ENCODE measurements at regions not wholly inside any gene's neighbourhood (a gene's known extent, or its start where the extent isn't known, plus 50 kb on each side); places are given as distances from the start of the nearest gene placed in this dataset.

DNA sequence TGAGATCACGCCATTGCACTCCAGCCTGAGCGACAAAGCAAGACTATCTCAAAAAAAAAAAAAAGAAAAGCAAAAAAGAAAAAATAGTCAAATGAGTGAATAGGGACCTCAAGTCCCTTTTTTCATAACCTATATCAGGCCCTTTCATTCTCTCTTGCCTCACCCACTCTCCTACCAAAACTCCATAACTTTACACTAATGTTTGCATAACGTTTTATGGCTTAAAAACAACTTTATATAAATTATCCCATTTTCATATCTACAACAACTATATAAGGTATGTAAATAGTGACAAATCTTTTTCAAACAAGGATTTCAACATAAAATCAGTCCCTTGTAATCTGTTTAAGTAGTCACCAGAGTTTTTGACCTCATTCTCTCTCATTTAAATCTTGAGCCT is 56.9 kb upstream of the PIP5K1B start:
- no peaks in the 10 kb centered on the region for H3K4me1 ChIP-seq
- H3K27me3 ChIP-seq: no peaks in the 10 kb centered on the region
- no peak overlapping the region for H3K4me3 ChIP-seq
- intact Hi-C loops (cut with DNase I; ENCODE audit: low total_unique reads): no loop called here
- no peak for DNase-seq
- 82 to 90% (median 85%) methylated on average over 3 of the region's 3 CpGs for WGBS, 5 donors
- no peaks in the 10 kb centered on the region for H3K9me3 ChIP-seq
- TF ChIP-seq EP300 (IDR thresholded peaks at IDR 0.05): no peak
- no peak for TF ChIP-seq POLR2AphosphoS5 (IDR thresholded peaks at IDR 0.05)
- TF ChIP-seq, protein P1, sequence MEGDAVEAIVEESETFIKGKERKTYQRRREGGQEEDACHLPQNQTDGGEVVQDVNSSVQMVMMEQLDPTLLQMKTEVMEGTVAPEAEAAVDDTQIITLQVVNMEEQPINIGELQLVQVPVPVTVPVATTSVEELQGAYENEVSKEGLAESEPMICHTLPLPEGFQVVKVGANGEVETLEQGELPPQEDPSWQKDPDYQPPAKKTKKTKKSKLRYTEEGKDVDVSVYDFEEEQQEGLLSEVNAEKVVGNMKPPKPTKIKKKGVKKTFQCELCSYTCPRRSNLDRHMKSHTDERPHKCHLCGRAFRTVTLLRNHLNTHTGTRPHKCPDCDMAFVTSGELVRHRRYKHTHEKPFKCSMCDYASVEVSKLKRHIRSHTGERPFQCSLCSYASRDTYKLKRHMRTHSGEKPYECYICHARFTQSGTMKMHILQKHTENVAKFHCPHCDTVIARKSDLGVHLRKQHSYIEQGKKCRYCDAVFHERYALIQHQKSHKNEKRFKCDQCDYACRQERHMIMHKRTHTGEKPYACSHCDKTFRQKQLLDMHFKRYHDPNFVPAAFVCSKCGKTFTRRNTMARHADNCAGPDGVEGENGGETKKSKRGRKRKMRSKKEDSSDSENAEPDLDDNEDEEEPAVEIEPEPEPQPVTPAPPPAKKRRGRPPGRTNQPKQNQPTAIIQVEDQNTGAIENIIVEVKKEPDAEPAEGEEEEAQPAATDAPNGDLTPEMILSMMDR (IDR thresholded peaks at IDR 0.05): no peak
- no peak for TF ChIP-seq POLR2A (IDR thresholded peaks at IDR 0.05)
- H3K27ac ChIP-seq: no peak overlapping the region
- no peaks in the 10 kb centered on the region for H3K36me3 ChIP-seq

DNA sequence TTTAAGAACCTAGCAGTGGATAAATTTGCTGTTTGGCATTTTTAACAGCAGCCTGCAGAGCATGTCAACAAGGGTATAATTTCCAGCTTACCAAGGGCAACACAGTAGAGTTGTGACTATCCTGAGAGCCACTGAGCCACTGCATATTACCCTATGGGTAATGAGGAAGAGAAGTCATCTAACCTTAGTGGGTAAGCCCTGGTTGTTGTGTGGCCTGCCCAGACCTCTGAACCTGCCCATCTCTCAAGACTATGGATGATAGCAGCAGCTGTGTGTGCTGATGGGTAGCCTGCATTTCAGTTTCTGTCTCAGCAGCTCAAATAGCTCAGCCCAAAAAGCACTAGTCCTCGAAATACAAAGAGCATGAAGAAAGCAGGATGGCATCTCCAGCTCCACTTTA is 56.1 kb upstream of the PIP5K1B start:
- no peaks in the 10 kb centered on the region for H3K4me1 ChIP-seq
- intact Hi-C loops (cut with DNase I; ENCODE audit: low total_unique reads): no loop called here
- H3K27me3 ChIP-seq: no peaks in the 10 kb centered on the region
- no peak overlapping the region for H3K27ac ChIP-seq
- no peak for DNase-seq
- no peaks in the 10 kb centered on the region for H3K9me3 ChIP-seq
- no peak overlapping the region for H3K4me3 ChIP-seq
- H3K36me3 ChIP-seq: no peaks in the 10 kb centered on the region
- no peak for TF ChIP-seq POLR2AphosphoS5 (IDR thresholded peaks at IDR 0.05)
- TF ChIP-seq EP300 (IDR thresholded peaks at IDR 0.05): no peak
- TF ChIP-seq, protein P1 (IDR thresholded peaks at IDR 0.05): no peak
- 71 to 100% (median 79%) methylated on average over 1 of the region's 1 CpG for WGBS, 5 donors

DNA sequence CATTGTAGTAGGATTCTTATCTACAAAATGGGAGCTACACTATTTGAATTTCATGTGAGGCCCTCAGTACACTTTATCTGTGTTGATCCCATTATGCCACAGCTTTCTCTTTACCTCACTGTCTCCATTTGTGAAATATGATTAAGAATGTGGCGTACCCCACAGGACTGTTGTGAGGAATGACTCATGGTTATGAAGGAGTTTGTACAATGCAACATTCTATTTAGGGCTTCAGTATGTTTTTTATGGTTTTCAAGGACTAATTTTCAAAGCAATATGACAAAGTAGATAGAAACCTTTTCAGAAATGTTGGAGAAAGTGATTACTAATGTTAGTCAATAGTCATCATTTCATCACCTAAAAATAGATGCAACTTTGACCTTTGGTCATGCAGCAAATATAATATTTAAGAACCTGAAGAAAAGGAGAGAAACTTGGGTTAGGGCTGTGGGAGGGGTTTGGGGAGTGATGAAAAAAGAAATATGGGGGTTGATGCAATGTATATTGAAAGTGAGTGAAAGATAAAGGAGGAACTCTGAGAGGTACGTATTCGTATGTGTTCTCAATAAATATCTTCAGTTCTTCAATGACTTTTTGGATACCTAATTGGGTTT is 53.7 kb upstream of the PIP5K1B start:
- Histone ChIP-seq H3K27me3 (no peaks in the 10 kb centered on the region), H3K4me3 (no peak overlapping the region), H3K9me3 (no peaks in the 10 kb centered on the region), H3K4me1 (no peaks in the 10 kb centered on the region), H3K36me3 (no peaks in the 10 kb centered on the region), H3K27ac (no peak overlapping the region)
- no peak for TF ChIP-seq POLR2AphosphoS5 (IDR thresholded peaks at IDR 0.05)
- TF ChIP-seq, protein P1 (IDR thresholded peaks at IDR 0.05): no peak
- TF ChIP-seq POLR2A (IDR thresholded peaks at IDR 0.05): no peak
- no peak for TF ChIP-seq EP300 (IDR thresholded peaks at IDR 0.05)
- intact Hi-C loops (cut with DNase I; ENCODE audit: low total_unique reads): no loop called here
- WGBS, 5 donors: 88 to 95% (median 91%) methylated on average over 3 of the region's 3 CpGs
- no peak for DNase-seq

DNA sequence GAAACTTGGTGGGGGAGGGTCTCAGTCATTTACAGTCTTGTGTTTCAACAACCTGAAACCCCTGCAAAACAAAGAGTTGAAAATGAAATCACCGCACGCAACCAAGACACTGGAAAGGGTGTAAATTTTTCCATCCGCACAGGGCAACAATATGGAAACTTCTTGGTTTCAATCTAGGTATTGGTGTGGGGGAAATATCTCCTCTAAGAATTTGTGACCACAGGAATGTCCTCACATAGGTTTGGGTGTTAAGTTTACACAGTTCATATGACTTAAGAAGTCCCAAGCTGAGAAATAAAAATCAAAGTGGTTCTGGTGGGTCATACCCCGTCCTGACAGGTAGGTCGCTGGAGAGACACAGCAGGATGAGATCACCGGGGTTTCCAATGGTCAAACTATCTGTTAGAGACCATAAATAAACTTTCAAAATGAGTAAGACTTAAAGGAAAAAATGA is 51.9 kb upstream of the PIP5K1B start:
- H3K9me3 ChIP-seq: no peaks in the 10 kb centered on the region
- no peak overlapping the region for H3K4me3 ChIP-seq
- DNase-seq: no peak
- no peaks in the 10 kb centered on the region for H3K36me3 ChIP-seq
- intact Hi-C loops (cut with DNase I; ENCODE audit: low total_unique reads): no loop called here
- TF ChIP-seq, protein P1 (IDR thresholded peaks at IDR 0.05): no peak
- TF ChIP-seq POLR2A (IDR thresholded peaks at IDR 0.05) (no peak), POLR2AphosphoS5 (IDR thresholded peaks at IDR 0.05) (no peak), EP300 (IDR thresholded peaks at IDR 0.05) (no peak)
- no peak overlapping the region for H3K27ac ChIP-seq
- 87 to 92% (median 89%) methylated on average over 6 of the region's 6 CpGs for WGBS, 5 donors
- H3K4me1 ChIP-seq: no peaks in the 10 kb centered on the region
- H3K27me3 ChIP-seq: no peaks in the 10 kb centered on the region
